PC-3 (cell line): ENCODE measurements at regions not wholly inside any gene's neighbourhood (a gene's known extent, or its start where the extent isn't known, plus 50 kb on each side); places are given as distances from the start of the nearest gene placed in this dataset.

Experiments used
- EZH2 ChIP-seq: fragments of 300-600 bp; sonication (generic); IDR thresholded peaks from one replicate; pipeline ENCODE4 v1.6.1; 2017; ENCODE audit warnings: antibody characterized with exemption, mild to moderate bottlenecking, low read length; ENCODE audit not compliant: unreplicated experiment
- EZH2phosphoT487 ChIP-seq: fragments of 300-600 bp; sonication (generic); IDR thresholded peaks from 2 replicates; pipeline ENCODE4 v1.6.1; 2018; ENCODE audit warnings: mild to moderate bottlenecking, antibody characterized with exemption, low read length, borderline replicate concordance
- TF ChIP-seq, protein P1 (sequence below): fragments of 300-600 bp; sonication (generic); conservative IDR thresholded peaks from 2 replicates; pipeline ENCODE4 v1.5.1; 2017; ENCODE audit warnings: antibody characterized with exemption, low read depth, mild to moderate bottlenecking, low read length

DNA sequence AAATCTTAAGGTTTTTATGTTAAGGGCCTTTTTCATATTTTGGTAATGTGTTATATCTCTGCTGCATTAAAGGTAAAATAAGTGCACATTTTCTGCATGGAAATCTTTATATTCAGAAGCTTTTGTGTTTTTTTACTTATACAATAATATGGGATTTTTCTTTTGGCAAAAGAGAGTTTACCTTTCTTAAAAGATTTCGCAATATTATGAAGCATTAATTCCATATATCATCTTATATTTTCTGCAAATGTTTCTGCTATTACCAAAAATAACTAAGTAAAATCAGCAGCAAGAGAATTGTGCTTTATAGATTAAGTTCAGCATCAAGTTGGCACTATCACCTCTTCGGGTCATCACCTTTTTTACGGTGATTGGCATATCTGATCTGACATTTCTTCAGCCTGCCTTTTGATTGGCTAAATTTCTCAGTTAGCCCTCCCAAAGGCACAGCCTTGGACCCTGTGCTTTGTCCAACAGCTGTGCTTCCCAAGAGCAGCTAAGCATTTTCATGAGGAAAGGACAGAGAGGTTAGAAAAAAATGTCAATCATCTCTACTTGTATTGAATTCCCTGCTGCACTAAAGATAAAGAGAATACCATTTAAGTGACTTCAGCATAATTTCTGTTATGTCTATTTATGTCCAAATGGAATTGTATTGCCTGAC lies 767.1 kb upstream of the PRMT6 start:
- TF ChIP-seq, protein P1, sequence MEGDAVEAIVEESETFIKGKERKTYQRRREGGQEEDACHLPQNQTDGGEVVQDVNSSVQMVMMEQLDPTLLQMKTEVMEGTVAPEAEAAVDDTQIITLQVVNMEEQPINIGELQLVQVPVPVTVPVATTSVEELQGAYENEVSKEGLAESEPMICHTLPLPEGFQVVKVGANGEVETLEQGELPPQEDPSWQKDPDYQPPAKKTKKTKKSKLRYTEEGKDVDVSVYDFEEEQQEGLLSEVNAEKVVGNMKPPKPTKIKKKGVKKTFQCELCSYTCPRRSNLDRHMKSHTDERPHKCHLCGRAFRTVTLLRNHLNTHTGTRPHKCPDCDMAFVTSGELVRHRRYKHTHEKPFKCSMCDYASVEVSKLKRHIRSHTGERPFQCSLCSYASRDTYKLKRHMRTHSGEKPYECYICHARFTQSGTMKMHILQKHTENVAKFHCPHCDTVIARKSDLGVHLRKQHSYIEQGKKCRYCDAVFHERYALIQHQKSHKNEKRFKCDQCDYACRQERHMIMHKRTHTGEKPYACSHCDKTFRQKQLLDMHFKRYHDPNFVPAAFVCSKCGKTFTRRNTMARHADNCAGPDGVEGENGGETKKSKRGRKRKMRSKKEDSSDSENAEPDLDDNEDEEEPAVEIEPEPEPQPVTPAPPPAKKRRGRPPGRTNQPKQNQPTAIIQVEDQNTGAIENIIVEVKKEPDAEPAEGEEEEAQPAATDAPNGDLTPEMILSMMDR: no peak
- TF ChIP-seq EZH2phosphoT487: no peak
- no peak for TF ChIP-seq EZH2
